Peyer's patch (tissue), 4 donors: ENCODE measurements at regions not wholly inside any gene's neighbourhood (a gene's known extent, or its start where the extent isn't known, plus 50 kb on each side); places are given as distances from the start of the nearest gene placed in this dataset.

Source experiments
- CTCF ChIP-seq, 6 experiments: fragments of 450-650 bp in 4 of 6; fragments of 200-600 bp in 2 of 6; sonication (generic) in 1 of 6; IDR thresholded peaks; one replicate each; pipeline ENCODE4 v1.5.1; 2017 to 2019; ENCODE audit warnings: antibody characterized with exemption in 6 of 6, mild to moderate bottlenecking in 3 of 6, moderate library complexity in 1 of 6
- POLR2A ChIP-seq, 2 donors: fragments of 450-650 bp; IDR thresholded peaks; one replicate each; pipeline ENCODE4 v1.5.1; 2017; ENCODE audit warnings: antibody characterized with exemption in 2 of 2, mild to moderate bottlenecking in 2 of 2, moderate library complexity in 2 of 2

GRCh38 chr6:79777713-79778579 lies 146.8 kb downstream of the SH3BGRL2 start:
- TF ChIP-seq CTCF (IDR thresholded peaks at IDR 0.05) (peak; percentile 78 to 99 (median 80)), POLR2A (IDR thresholded peaks at IDR 0.05) (no peak)
